ENCODE measurements at regions not wholly inside any gene's neighbourhood (a gene's known extent, or its start where the extent isn't known, plus 50 kb on each side); places are given as distances from the start of the nearest gene placed in this dataset.

GRCh38 chr12:24025153-24025798 lies 75.8 kb upstream of the SOX5 start:
- DNase-seq: no peak

GRCh38 chr12:24023081-24023480 lies 73.6 kb upstream of the SOX5 start:
- no peak for DNase-seq

- DNase-seq: no peak
Observed at GRCh38 chr12:24021164-24021502, 71.7 kb upstream of the SOX5 start.

GRCh38 chr12:24020397-24021163 lies 71.1 kb upstream of the SOX5 start:
- no peak for DNase-seq

GRCh38 chr12:24015833-24016160 lies 66.3 kb upstream of the SOX5 start:
- DNase-seq: no peak

GRCh38 chr12:24014915-24015832 lies 65.7 kb upstream of the SOX5 start:
- no peak for DNase-seq

GRCh38 chr12:24014240-24014639 lies 64.8 kb upstream of the SOX5 start:
- DNase-seq: no peak

- no peak for DNase-seq
Observed at GRCh38 chr12:24012528-24012927, 63.1 kb upstream of the SOX5 start.

- no peak for DNase-seq
Observed at GRCh38 chr12:24011927-24012507, 62.5 kb upstream of the SOX5 start.

GRCh38 chr12:24008166-24008565 lies 58.7 kb upstream of the SOX5 start:
- DNase-seq: no peak
